NT2/D1 (cell line): ENCODE measurements at regions not wholly inside any gene's neighbourhood (a gene's known extent, or its start where the extent isn't known, plus 50 kb on each side); places are given as distances from the start of the nearest gene placed in this dataset.

Experiments used
- SUZ12 ChIP-seq: IDR thresholded peaks from 2 replicates; pipeline ENCODE4 v1.6.1; 2011; ENCODE audit not compliant: insufficient read length, insufficient read depth; ENCODE audit errors: extremely low read depth
- YY1 ChIP-seq: IDR thresholded peaks from 2 replicates; pipeline ENCODE4 v1.6.1; 2011; ENCODE audit not compliant: insufficient read length, insufficient read depth
- ZNF274 ChIP-seq: IDR thresholded peaks from 2 replicates; pipeline ENCODE4 v1.6.1; 2011; ENCODE audit warnings: mild to moderate bottlenecking, low read depth, low read length

- TF ChIP-seq SUZ12, result no peak
- TF ChIP-seq YY1, result no peak
- TF ChIP-seq ZNF274, result no peak
Measured at GRCh38 chr15:35956056-35956455, 410.1 kb upstream of the DPH6 start.
